ENCODE measurements at regions not wholly inside any gene's neighbourhood (a gene's known extent, or its start where the extent isn't known, plus 50 kb on each side); places are given as distances from the start of the nearest gene placed in this dataset.

- Histone ChIP-seq H3K9me3 (no peaks in the 10 kb centered on the region), H3K36me3 (no peaks in the 10 kb centered on the region), H3K4me3 (no peak overlapping the region), H3K27me3 (no peaks in the 10 kb centered on the region)
- peak; percentile 26 for DNase-seq
Measured at GRCh38 chr1:187415065-187415464, 586.3 kb downstream of the PLA2G4A start.

GRCh38 chr1:187417520-187417919 lies 588.8 kb downstream of the PLA2G4A start:
- H3K27me3 ChIP-seq, result no peaks in the 10 kb centered on the region
- no peaks in the 10 kb centered on the region for H3K36me3 ChIP-seq
- no peak for DNase-seq
- no peaks in the 10 kb centered on the region for H3K9me3 ChIP-seq
- H3K4me3 ChIP-seq, result no peak overlapping the region

- DNase-seq, result peak; percentile 42
- Histone ChIP-seq H3K27me3 (no peaks in the 10 kb centered on the region), H3K9me3 (no peaks in the 10 kb centered on the region), H3K4me3 (no peak overlapping the region), H3K36me3 (no peaks in the 10 kb centered on the region)
Measured at GRCh38 chr1:187433598-187433997, 604.8 kb downstream of the PLA2G4A start.

- Histone ChIP-seq H3K27me3 (no peaks in the 10 kb centered on the region), H3K36me3 (no peaks in the 10 kb centered on the region), H3K4me3 (no peak overlapping the region), H3K9me3 (no peaks in the 10 kb centered on the region)
- no peak for DNase-seq
Measured at GRCh38 chr1:187442603-187443002, 613.9 kb downstream of the PLA2G4A start.

GRCh38 chr1:187443939-187444338 lies 615.2 kb downstream of the PLA2G4A start:
- Histone ChIP-seq H3K4me3 (no peak overlapping the region), H3K27me3 (no peaks in the 10 kb centered on the region), H3K36me3 (no peaks in the 10 kb centered on the region), H3K9me3 (no peaks in the 10 kb centered on the region)
- DNase-seq, result no peak

GRCh38 chr1:187445066-187445465 lies 616.3 kb downstream of the PLA2G4A start:
- Histone ChIP-seq H3K36me3 (no peaks in the 10 kb centered on the region), H3K9me3 (no peaks in the 10 kb centered on the region), H3K27me3 (no peaks in the 10 kb centered on the region), H3K4me3 (no peak overlapping the region)
- DNase-seq, result no peak

GRCh38 chr1:187451238-187451637 lies 622.5 kb downstream of the PLA2G4A start:
- H3K36me3 ChIP-seq, result no peaks in the 10 kb centered on the region
- no peaks in the 10 kb centered on the region for H3K27me3 ChIP-seq
- H3K9me3 ChIP-seq, result no peaks in the 10 kb centered on the region
- no peak for DNase-seq
- no peak overlapping the region for H3K4me3 ChIP-seq

- H3K4me3 ChIP-seq, result no peak overlapping the region
- no peak for DNase-seq
- no peaks in the 10 kb centered on the region for H3K27me3 ChIP-seq
- H3K9me3 ChIP-seq, result no peaks in the 10 kb centered on the region; the same call in 1 of the 2 replicates
- H3K36me3 ChIP-seq, result no peaks in the 10 kb centered on the region
Measured at GRCh38 chr1:187454010-187454409, 625.3 kb downstream of the PLA2G4A start.

GRCh38 chr1:187456446-187456845 lies 627.7 kb downstream of the PLA2G4A start:
- H3K4me3 ChIP-seq, result no peak overlapping the region
- H3K9me3 ChIP-seq, result peaks cover under 1% of the 10 kb centered on the region; the same call in 1 of the 2 replicates
- H3K27me3 ChIP-seq, result no peaks in the 10 kb centered on the region
- no peaks in the 10 kb centered on the region for H3K36me3 ChIP-seq
- no peak for DNase-seq

GRCh38 chr1:187460093-187460492 lies 631.3 kb downstream of the PLA2G4A start:
- H3K9me3 ChIP-seq, result peaks cover 10% of the 10 kb centered on the region
- H3K27me3 ChIP-seq, result no peaks in the 10 kb centered on the region
- no peak for DNase-seq
- no peak overlapping the region for H3K4me3 ChIP-seq
- no peaks in the 10 kb centered on the region for H3K36me3 ChIP-seq

GRCh38 chr1:187464320-187464719 lies 635.6 kb downstream of the PLA2G4A start:
- Histone ChIP-seq H3K36me3 (no peaks in the 10 kb centered on the region), H3K27me3 (no peaks in the 10 kb centered on the region), H3K4me3 (no peak overlapping the region), H3K9me3 (peaks cover 11% of the 10 kb centered on the region)
- DNase-seq, result no peak

- no peaks in the 10 kb centered on the region for H3K27me3 ChIP-seq
- peaks cover 11% of the 10 kb centered on the region for H3K9me3 ChIP-seq
- no peaks in the 10 kb centered on the region for H3K36me3 ChIP-seq
- DNase-seq, result no peak
- no peak overlapping the region for H3K4me3 ChIP-seq
Measured at GRCh38 chr1:187465441-187465840, 636.7 kb downstream of the PLA2G4A start.

- Histone ChIP-seq H3K36me3 (no peaks in the 10 kb centered on the region), H3K4me3 (no peak overlapping the region), H3K9me3 (peaks cover 2% of the 10 kb centered on the region), H3K27me3 (no peaks in the 10 kb centered on the region)
- DNase-seq, result no peak
Measured at GRCh38 chr1:187469836-187470235, 641.1 kb downstream of the PLA2G4A start.

- Histone ChIP-seq H3K4me3 (no peak overlapping the region), H3K27me3 (no peaks in the 10 kb centered on the region), H3K36me3 (no peaks in the 10 kb centered on the region), H3K9me3 (no peaks in the 10 kb centered on the region)
- DNase-seq, result no peak
Measured at GRCh38 chr1:187471555-187471954, 642.8 kb downstream of the PLA2G4A start.

- Histone ChIP-seq H3K36me3 (no peaks in the 10 kb centered on the region), H3K4me3 (no peak overlapping the region), H3K9me3 (no peaks in the 10 kb centered on the region), H3K27me3 (no peaks in the 10 kb centered on the region)
- DNase-seq, result peak; percentile 40
Measured at GRCh38 chr1:187474336-187474735, 645.6 kb downstream of the PLA2G4A start.

GRCh38 chr1:187476671-187477070 lies 647.9 kb downstream of the PLA2G4A start:
- H3K27me3 ChIP-seq, result no peaks in the 10 kb centered on the region
- H3K4me3 ChIP-seq, result no peak overlapping the region
- H3K9me3 ChIP-seq, result no peaks in the 10 kb centered on the region
- no peaks in the 10 kb centered on the region for H3K36me3 ChIP-seq
- DNase-seq, result no peak

- no peak for DNase-seq
- H3K9me3 ChIP-seq, result no peaks in the 10 kb centered on the region
- no peaks in the 10 kb centered on the region for H3K36me3 ChIP-seq
- no peaks in the 10 kb centered on the region for H3K27me3 ChIP-seq
- no peak overlapping the region for H3K4me3 ChIP-seq
Measured at GRCh38 chr1:187477103-187477502, 648.4 kb downstream of the PLA2G4A start.

GRCh38 chr1:187477535-187477934 lies 648.8 kb downstream of the PLA2G4A start:
- Histone ChIP-seq H3K9me3 (no peaks in the 10 kb centered on the region), H3K36me3 (no peaks in the 10 kb centered on the region), H3K4me3 (no peak overlapping the region), H3K27me3 (no peaks in the 10 kb centered on the region)
- DNase-seq, result no peak

- Histone ChIP-seq H3K9me3 (no peaks in the 10 kb centered on the region), H3K27me3 (no peaks in the 10 kb centered on the region), H3K4me3 (no peak overlapping the region), H3K36me3 (no peaks in the 10 kb centered on the region)
- DNase-seq, result no peak
Measured at GRCh38 chr1:187481581-187482148, 652.9 kb downstream of the PLA2G4A start.

Data from MG63 (cell line).